Stimulated activated CD4-positive, alpha-beta T cell treated with anti-CD3 and anti-CD28 coated beads, Interleukin-2, amount 100 ng/mL, for 24 hours (primary cell): ENCODE measurements at regions not wholly inside any gene's neighbourhood (a gene's known extent, or its start where the extent isn't known, plus 50 kb on each side); places are given as distances from the start of the nearest gene placed in this dataset.

Source experiments
- DNase-seq, 2 donors: peaks; one replicate each; pipeline ENCODE4 v3.0.0-alpha.2; 2020

- no peak for DNase-seq
Observed at GRCh38 chr1:170318736-170319135, 173.0 kb downstream of the NTMT2 start.

- DNase-seq: no peak
Observed at GRCh38 chr1:170321113-170321512, 175.4 kb downstream of the NTMT2 start.

- DNase-seq: no peak
Observed at GRCh38 chr1:170326186-170326585, 180.4 kb downstream of the NTMT2 start.

- DNase-seq: no peak
Observed at GRCh38 chr1:170332801-170333200, 187.0 kb downstream of the NTMT2 start.

GRCh38 chr1:170337413-170337994, 191.7 kb downstream of the NTMT2 start:
- DNase-seq: no peak

- DNase-seq: no peak
Observed at GRCh38 chr1:170339534-170339933, 192.4 kb upstream of the GORAB start.

- no peak for DNase-seq
Observed at GRCh38 chr1:170340308-170340707, 191.7 kb upstream of the GORAB start.

- no peak for DNase-seq
Observed at GRCh38 chr1:170351366-170351946, 180.5 kb upstream of the GORAB start.

GRCh38 chr1:170354246-170354645, 177.7 kb upstream of the GORAB start:
- DNase-seq: no peak

GRCh38 chr1:170354690-170355089, 177.3 kb upstream of the GORAB start:
- DNase-seq: no peak

GRCh38 chr1:170355267-170355801, 176.6 kb upstream of the GORAB start:
- DNase-seq: no peak

GRCh38 chr1:170356585-170356984, 175.4 kb upstream of the GORAB start:
- no peak for DNase-seq

GRCh38 chr1:170357750-170358149, 174.2 kb upstream of the GORAB start:
- DNase-seq: no peak

- no peak for DNase-seq
Observed at GRCh38 chr1:170360601-170361000, 171.4 kb upstream of the GORAB start.

- no peak for DNase-seq
Observed at GRCh38 chr1:170365331-170365730, 166.6 kb upstream of the GORAB start.

- DNase-seq: no peak
Observed at GRCh38 chr1:170366980-170367379, 165.0 kb upstream of the GORAB start.

- DNase-seq: no peak
Observed at GRCh38 chr1:170367615-170368014, 164.4 kb upstream of the GORAB start.

- DNase-seq: no peak
Observed at GRCh38 chr1:170369000-170369399, 163.0 kb upstream of the GORAB start.

GRCh38 chr1:170369417-170369816, 162.5 kb upstream of the GORAB start:
- DNase-seq: no peak

GRCh38 chr1:170370087-170370486, 161.9 kb upstream of the GORAB start:
- DNase-seq: no peak

GRCh38 chr1:170375082-170375723, 156.8 kb upstream of the GORAB start:
- DNase-seq: no peak

GRCh38 chr1:170376801-170377385, 155.1 kb upstream of the GORAB start:
- DNase-seq: no peak

- DNase-seq: no peak
Observed at GRCh38 chr1:170377440-170377839, 154.5 kb upstream of the GORAB start.
